ENCODE measurements at regions not wholly inside any gene's neighbourhood (a gene's known extent, or its start where the extent isn't known, plus 50 kb on each side); places are given as distances from the start of the nearest gene placed in this dataset.

- no peak for TF ChIP-seq GATA2 (IDR thresholded peaks at IDR 0.05; ENCODE audit: low read depth, low read length)
- no peak for TF ChIP-seq GATA3 (IDR thresholded peaks at IDR 0.05; ENCODE audit: low read depth, low read length)
These were observed 505.2 kb downstream of the NSUN3 start for GRCh38 chr3:94568041-94568440.

GRCh38 chr3:94573337-94573736, 510.5 kb downstream of the NSUN3 start:
- TF ChIP-seq GATA2 (IDR thresholded peaks at IDR 0.05; ENCODE audit: low read depth, low read length): no peak
- TF ChIP-seq GATA3 (IDR thresholded peaks at IDR 0.05; ENCODE audit: low read depth, low read length): no peak

- TF ChIP-seq GATA2 (IDR thresholded peaks at IDR 0.05; ENCODE audit: low read depth, low read length) (no peak), GATA3 (IDR thresholded peaks at IDR 0.05; ENCODE audit: low read depth, low read length) (no peak)
These were observed 524.4 kb downstream of the NSUN3 start for GRCh38 chr3:94587291-94587690.

GRCh38 chr3:94593526-94594150, 530.8 kb downstream of the NSUN3 start:
- TF ChIP-seq GATA3 (IDR thresholded peaks at IDR 0.05; ENCODE audit: low read depth, low read length) (no peak), GATA2 (IDR thresholded peaks at IDR 0.05; ENCODE audit: low read depth, low read length) (no peak)

- no peak for TF ChIP-seq GATA2 (IDR thresholded peaks at IDR 0.05; ENCODE audit: low read depth, low read length)
- no peak for TF ChIP-seq GATA3 (IDR thresholded peaks at IDR 0.05; ENCODE audit: low read depth, low read length)
These were observed 533.3 kb downstream of the NSUN3 start for GRCh38 chr3:94596141-94596540.

GRCh38 chr3:94596887-94597566, 534.2 kb downstream of the NSUN3 start:
- no peak for TF ChIP-seq GATA2 (IDR thresholded peaks at IDR 0.05; ENCODE audit: low read depth, low read length)
- no peak for TF ChIP-seq GATA3 (IDR thresholded peaks at IDR 0.05; ENCODE audit: low read depth, low read length)

- TF ChIP-seq GATA2 (IDR thresholded peaks at IDR 0.05; ENCODE audit: low read depth, low read length): no peak
- TF ChIP-seq GATA3 (IDR thresholded peaks at IDR 0.05; ENCODE audit: low read depth, low read length): no peak
These were observed 544.9 kb downstream of the NSUN3 start for GRCh38 chr3:94607778-94608177.

- no peak for TF ChIP-seq GATA3 (IDR thresholded peaks at IDR 0.05; ENCODE audit: low read depth, low read length)
- no peak for TF ChIP-seq GATA2 (IDR thresholded peaks at IDR 0.05; ENCODE audit: low read depth, low read length)
These were observed 547.0 kb downstream of the NSUN3 start for GRCh38 chr3:94609908-94610307.

- no peak for TF ChIP-seq GATA2 (IDR thresholded peaks at IDR 0.05; ENCODE audit: low read depth, low read length)
- TF ChIP-seq GATA3 (IDR thresholded peaks at IDR 0.05; ENCODE audit: low read depth, low read length): no peak
These were observed 548.7 kb downstream of the NSUN3 start for GRCh38 chr3:94611596-94611995.

- TF ChIP-seq GATA3 (IDR thresholded peaks at IDR 0.05; ENCODE audit: low read depth, low read length) (no peak), GATA2 (IDR thresholded peaks at IDR 0.05; ENCODE audit: low read depth, low read length) (no peak)
These were observed 549.8 kb downstream of the NSUN3 start for GRCh38 chr3:94612631-94613030.

- TF ChIP-seq GATA2 (IDR thresholded peaks at IDR 0.05; ENCODE audit: low read depth, low read length): no peak
- TF ChIP-seq GATA3 (IDR thresholded peaks at IDR 0.05; ENCODE audit: low read depth, low read length): no peak
These were observed 551.3 kb downstream of the NSUN3 start for GRCh38 chr3:94614192-94614591.

GRCh38 chr3:94615275-94616065, 552.6 kb downstream of the NSUN3 start:
- TF ChIP-seq GATA2 (IDR thresholded peaks at IDR 0.05; ENCODE audit: low read depth, low read length) (no peak), GATA3 (IDR thresholded peaks at IDR 0.05; ENCODE audit: low read depth, low read length) (no peak)

- TF ChIP-seq GATA2 (IDR thresholded peaks at IDR 0.05; ENCODE audit: low read depth, low read length): no peak
- no peak for TF ChIP-seq GATA3 (IDR thresholded peaks at IDR 0.05; ENCODE audit: low read depth, low read length)
These were observed 554.0 kb downstream of the NSUN3 start for GRCh38 chr3:94616833-94617232.

GRCh38 chr3:94617312-94617711, 554.5 kb downstream of the NSUN3 start:
- TF ChIP-seq GATA2 (IDR thresholded peaks at IDR 0.05; ENCODE audit: low read depth, low read length): no peak
- TF ChIP-seq GATA3 (IDR thresholded peaks at IDR 0.05; ENCODE audit: low read depth, low read length): no peak

- TF ChIP-seq GATA3 (IDR thresholded peaks at IDR 0.05; ENCODE audit: low read depth, low read length) (no peak), GATA2 (IDR thresholded peaks at IDR 0.05; ENCODE audit: low read depth, low read length) (no peak)
These were observed 556.8 kb downstream of the NSUN3 start for GRCh38 chr3:94619643-94620042.
